ENCODE measurements at regions not wholly inside any gene's neighbourhood (a gene's known extent, or its start where the extent isn't known, plus 50 kb on each side); places are given as distances from the start of the nearest gene placed in this dataset.

DNA sequence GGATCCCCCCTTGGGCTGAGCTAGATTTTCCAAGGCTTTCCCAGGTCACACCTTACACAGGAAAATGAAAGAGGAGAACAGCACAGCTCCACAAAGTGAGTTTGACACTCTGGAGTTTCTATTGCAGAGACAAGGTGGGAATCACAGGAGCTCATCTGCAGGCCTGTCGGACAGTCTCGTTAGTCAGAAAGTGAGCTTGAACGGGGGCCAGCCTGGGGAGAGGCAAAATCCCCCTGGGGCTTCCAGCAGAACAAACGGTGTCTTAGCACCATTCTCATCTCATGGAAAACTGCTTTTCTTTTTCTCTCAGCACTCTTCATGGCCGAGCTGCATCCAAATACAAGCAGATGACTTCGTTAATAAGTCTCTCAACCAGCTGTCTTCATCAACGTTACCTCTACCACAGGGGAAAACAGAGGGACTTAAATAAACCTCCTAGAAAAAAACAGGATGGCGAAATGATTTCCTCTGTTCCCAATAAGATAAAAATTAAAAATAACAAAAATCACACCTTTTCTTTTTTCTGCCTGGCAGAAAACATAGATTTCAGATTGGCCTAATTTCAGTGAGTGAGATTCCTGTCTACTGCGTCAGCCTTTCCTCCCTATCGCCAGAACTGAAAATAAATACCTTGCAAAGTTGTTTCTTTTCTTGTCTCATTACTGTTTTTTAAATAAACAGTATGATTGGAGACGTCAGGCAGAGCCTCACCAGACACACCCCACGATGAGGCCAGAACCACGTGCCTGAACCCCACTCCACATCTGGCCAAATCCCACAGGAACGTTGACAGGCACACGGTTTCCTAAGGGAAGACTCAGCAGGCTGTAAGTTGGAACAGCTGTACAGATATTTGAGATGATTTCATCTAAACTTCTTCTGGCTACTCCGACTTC, 219.0 kb downstream of the TTLL2 start:
- CTCF ChIA-PET: no interaction called here

DNA sequence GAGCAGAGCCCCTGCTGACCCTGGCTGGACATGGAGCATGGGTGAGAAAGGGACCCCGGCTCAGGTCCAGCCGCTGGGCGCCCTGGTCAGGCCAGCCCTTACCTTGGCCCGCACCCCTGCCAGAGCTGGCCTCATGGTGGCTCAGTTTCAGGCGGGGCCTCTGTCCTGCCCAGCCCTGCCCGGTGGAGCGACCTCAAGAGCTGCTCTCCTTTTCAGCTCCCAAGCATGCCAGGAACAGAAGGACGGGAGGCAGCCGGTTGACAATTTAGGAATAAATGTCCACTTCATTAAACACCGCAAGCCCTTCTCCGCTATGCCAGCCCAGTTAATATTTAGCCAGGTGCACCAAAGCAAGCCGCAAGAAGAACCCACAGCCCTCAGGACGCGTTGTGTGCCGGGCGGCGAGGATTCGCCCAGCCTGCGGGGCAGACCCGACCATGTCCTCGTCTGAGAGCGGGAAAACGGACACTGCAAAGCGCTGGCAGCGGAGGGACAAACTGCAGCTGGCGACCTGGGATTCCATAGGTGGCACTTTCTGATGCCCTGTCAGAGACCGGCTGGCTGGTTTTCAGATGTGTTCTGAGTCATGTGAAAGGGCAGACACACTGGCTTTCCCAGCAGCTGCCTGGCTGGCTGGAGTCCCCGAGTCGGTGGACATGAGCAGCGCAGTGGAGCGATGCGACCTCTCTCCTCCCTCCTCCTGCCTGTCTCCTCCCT, 221.9 kb downstream of the TTLL2 start:
- TF ChIP-seq, protein P1, sequence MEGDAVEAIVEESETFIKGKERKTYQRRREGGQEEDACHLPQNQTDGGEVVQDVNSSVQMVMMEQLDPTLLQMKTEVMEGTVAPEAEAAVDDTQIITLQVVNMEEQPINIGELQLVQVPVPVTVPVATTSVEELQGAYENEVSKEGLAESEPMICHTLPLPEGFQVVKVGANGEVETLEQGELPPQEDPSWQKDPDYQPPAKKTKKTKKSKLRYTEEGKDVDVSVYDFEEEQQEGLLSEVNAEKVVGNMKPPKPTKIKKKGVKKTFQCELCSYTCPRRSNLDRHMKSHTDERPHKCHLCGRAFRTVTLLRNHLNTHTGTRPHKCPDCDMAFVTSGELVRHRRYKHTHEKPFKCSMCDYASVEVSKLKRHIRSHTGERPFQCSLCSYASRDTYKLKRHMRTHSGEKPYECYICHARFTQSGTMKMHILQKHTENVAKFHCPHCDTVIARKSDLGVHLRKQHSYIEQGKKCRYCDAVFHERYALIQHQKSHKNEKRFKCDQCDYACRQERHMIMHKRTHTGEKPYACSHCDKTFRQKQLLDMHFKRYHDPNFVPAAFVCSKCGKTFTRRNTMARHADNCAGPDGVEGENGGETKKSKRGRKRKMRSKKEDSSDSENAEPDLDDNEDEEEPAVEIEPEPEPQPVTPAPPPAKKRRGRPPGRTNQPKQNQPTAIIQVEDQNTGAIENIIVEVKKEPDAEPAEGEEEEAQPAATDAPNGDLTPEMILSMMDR (IDR thresholded peaks at IDR 0.05; ENCODE audit: insufficient read depth, low read depth, low read length): no peak
- DNase-seq (ENCODE audit: low read depth): no peak
- Histone ChIP-seq H3K27me3 (ENCODE audit: control insufficient read depth, insufficient read depth, low read length) (no peaks in the 10 kb centered on the region), H3K36me3 (ENCODE audit: control insufficient read depth, insufficient read depth, low read length) (no peaks in the 10 kb centered on the region), H3K4me3 (ENCODE audit: low read depth, low read length) (no peak overlapping the region)
- CTCF ChIA-PET: no interaction called here
- POLR2A ChIA-PET: no interaction called here

More for the DNA sequence above, 219.0 kb downstream of the TTLL2 start:
- POLR2A ChIA-PET: no interaction called here
- no peak for DNase-seq (ENCODE audit: low read depth)
- TF ChIP-seq, protein P1 (IDR thresholded peaks at IDR 0.05; ENCODE audit: insufficient read depth, low read depth, low read length): no peak
- H3K27me3 ChIP-seq (ENCODE audit: control insufficient read depth, insufficient read depth, low read length): no peaks in the 10 kb centered on the region
- no peaks in the 10 kb centered on the region for H3K36me3 ChIP-seq (ENCODE audit: control insufficient read depth, insufficient read depth, low read length)
- H3K4me3 ChIP-seq (ENCODE audit: low read depth, low read length): no peak overlapping the region

DNA sequence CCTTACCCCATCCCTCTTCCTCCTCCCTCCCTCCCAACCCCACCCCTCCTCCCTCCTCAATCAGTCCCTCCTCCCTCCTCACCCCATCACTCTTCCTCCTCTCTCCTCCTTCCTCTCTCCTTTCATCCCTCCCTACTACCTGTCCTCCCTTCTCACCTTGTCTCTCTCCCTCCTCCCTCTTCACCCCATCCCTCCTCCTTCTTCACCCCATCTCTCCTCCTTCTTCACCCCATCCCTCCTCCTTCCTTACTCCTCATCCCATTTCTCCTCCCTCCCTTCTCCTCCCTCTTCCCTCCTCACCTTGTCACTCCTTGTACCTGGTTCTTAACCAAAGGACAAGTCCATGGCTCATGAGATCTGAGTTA, 222.4 kb downstream of the TTLL2 start:
- Histone ChIP-seq H3K27me3 (ENCODE audit: control insufficient read depth, insufficient read depth, low read length) (no peaks in the 10 kb centered on the region), H3K36me3 (ENCODE audit: control insufficient read depth, insufficient read depth, low read length) (no peaks in the 10 kb centered on the region), H3K4me3 (ENCODE audit: low read depth, low read length) (no peak overlapping the region)
- ChIA-PET CTCF (no interaction called here), POLR2A (no interaction called here)
- DNase-seq (ENCODE audit: low read depth): no peak
- TF ChIP-seq, protein P1 (IDR thresholded peaks at IDR 0.05; ENCODE audit: insufficient read depth, low read depth, low read length): no peak

DNA sequence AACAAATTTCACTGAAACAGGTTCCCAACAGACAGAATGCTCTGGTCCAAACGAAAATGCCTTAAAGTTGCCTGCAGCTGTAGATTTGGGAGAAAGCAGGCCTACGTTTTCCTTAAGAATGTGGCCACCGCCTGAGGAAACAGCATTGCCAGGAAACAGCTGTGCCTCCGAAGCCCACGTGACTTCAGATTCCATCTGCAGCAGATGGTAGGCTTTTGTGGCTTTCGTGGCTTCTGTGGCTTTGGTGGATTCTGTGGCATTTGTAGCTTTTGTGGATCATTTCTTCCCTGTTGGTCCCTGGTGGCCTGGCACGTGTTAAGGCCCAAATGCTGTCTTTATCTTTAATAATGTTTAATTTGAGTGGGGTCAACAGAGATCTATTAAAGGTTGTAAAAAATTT, 222.9 kb downstream of the TTLL2 start:
- ChIA-PET CTCF (no interaction called here), POLR2A (no interaction called here)
- Histone ChIP-seq H3K4me3 (ENCODE audit: low read depth, low read length) (no peak overlapping the region), H3K36me3 (ENCODE audit: control insufficient read depth, insufficient read depth, low read length) (no peaks in the 10 kb centered on the region), H3K27me3 (ENCODE audit: control insufficient read depth, insufficient read depth, low read length) (no peaks in the 10 kb centered on the region)
- TF ChIP-seq, protein P1 (IDR thresholded peaks at IDR 0.05; ENCODE audit: insufficient read depth, low read depth, low read length): no peak
- DNase-seq (ENCODE audit: low read depth): no peak

DNA sequence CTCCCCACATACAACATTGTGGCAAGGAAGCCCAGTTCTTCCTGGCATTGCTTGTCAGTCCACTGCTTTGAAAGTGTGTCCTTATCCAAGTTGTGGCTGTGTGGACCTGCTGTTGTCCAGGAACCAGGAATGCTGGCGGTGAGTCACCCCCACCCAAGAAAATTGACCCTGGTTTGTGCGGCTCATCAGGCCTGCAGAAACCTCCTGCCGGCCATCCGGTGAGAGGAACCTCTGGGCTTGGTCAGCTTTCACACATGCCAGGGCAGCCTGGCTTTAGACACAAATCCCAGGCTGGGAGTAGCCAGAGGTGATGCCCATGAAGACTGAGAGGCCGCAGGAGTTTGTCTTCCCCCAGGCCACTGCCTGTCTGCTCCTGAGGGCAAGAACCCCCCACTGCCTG, 223.6 kb downstream of the TTLL2 start:
- TF ChIP-seq, protein P1 (IDR thresholded peaks at IDR 0.05; ENCODE audit: insufficient read depth, low read depth, low read length): no peak
- ChIA-PET CTCF (no interaction called here), POLR2A (no interaction called here)

More for the DNA sequence above, 223.6 kb downstream of the TTLL2 start:
- Histone ChIP-seq H3K36me3 (ENCODE audit: control insufficient read depth, insufficient read depth, low read length) (no peaks in the 10 kb centered on the region), H3K27me3 (ENCODE audit: control insufficient read depth, insufficient read depth, low read length) (no peaks in the 10 kb centered on the region), H3K4me3 (ENCODE audit: low read depth, low read length) (no peak overlapping the region)
- no peak for DNase-seq (ENCODE audit: low read depth)
